ENCODE measurements at regions not wholly inside any gene's neighbourhood (a gene's known extent, or its start where the extent isn't known, plus 50 kb on each side); places are given as distances from the start of the nearest gene placed in this dataset.
A peak's percentile ranks its signal among the peaks of the same experiment; 100 is the strongest.

DNA sequence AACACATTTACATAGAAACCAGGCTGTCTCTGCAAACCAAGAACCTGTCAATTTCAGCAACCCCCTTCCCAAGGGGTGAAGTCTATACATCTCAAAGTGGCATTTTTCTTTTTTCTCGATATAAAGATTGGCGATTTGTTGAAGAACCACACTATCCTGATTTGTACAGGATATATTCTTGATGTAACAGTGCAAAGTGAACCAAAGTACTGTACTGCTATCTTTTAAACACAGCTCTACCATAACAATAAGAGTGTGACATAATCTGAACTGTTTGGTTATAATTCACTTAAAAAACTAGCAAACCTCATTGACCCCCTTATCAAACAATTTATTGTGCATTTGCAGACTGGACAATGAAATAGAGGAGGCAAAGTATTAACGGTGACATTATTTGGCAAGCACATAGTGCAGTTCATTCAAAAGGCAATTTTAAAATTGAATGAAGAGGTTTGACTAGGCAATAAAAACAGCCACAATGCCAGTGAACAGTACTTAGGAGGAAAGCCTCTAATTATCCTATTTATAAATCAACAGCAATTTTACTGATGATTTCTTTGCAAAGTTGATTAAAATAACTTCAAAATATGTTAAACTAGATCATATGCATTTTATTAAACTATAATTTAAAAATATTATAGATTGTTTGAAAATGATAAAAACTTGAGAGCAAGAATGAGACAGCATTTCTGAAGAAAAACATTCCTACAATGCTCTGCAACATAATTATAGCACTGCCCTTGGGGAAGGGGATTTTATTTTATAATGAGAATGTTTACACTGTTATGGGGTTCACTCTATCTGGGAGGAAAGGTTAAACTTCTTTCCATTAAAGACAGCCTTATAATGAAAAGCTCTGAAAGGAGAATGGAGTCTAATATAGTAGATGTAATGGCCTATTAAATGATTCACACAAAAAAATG, 440.9 kb downstream of the ZEB2 start:
- TF ChIP-seq ZC3H10 (CRISPR knock-in tag; IDR thresholded peaks at IDR 0.05) (peak; percentile 62), ISL1 (CRISPR knock-in tag; IDR thresholded peaks at IDR 0.05) (peak; percentile 96), RARB (CRISPR knock-in tag; IDR thresholded peaks at IDR 0.05) (no peak), GLIS3 (CRISPR knock-in tag; IDR thresholded peaks at IDR 0.05) (no peak; the same call in 1 of the 2 replicates), TOX (CRISPR knock-in tag; IDR thresholded peaks at IDR 0.05; ENCODE audit: borderline replicate concordance) (no peak), ARNTL (CRISPR knock-in tag; IDR thresholded peaks at IDR 0.05; ENCODE audit: borderline replicate concordance, low read depth) (no peak)
- TF ChIP-seq, protein P1, sequence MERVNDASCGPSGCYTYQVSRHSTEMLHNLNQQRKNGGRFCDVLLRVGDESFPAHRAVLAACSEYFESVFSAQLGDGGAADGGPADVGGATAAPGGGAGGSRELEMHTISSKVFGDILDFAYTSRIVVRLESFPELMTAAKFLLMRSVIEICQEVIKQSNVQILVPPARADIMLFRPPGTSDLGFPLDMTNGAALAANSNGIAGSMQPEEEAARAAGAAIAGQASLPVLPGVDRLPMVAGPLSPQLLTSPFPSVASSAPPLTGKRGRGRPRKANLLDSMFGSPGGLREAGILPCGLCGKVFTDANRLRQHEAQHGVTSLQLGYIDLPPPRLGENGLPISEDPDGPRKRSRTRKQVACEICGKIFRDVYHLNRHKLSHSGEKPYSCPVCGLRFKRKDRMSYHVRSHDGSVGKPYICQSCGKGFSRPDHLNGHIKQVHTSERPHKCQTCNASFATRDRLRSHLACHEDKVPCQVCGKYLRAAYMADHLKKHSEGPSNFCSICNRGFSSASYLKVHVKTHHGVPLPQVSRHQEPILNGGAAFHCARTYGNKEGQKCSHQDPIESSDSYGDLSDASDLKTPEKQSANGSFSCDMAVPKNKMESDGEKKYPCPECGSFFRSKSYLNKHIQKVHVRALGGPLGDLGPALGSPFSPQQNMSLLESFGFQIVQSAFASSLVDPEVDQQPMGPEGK (CRISPR knock-in tag; IDR thresholded peaks at IDR 0.05; ENCODE audit: borderline replicate concordance) = 0 out of 2 replicates have a peak, but pooled peaks have one; percentile 69
